ENCODE measurements at regions not wholly inside any gene's neighbourhood (a gene's known extent, or its start where the extent isn't known, plus 50 kb on each side); places are given as distances from the start of the nearest gene placed in this dataset.

GRCh38 chr21:28402616-28402989 lies 590.1 kb downstream of the LTN1 start:
- Histone ChIP-seq H3K9me3 (no peaks in the 10 kb centered on the region), H3K4me1 (no peaks in the 10 kb centered on the region), H3K27me3 (no peaks in the 10 kb centered on the region), H3K4me3 (no peak overlapping the region), H3K27ac (no peak overlapping the region), H3K36me3 (no peaks in the 10 kb centered on the region)
- 30 to 53% (median 39%) methylated on average over 1 of the region's 1 CpG for WGBS, 5 donors
- intact Hi-C loops (cut with DNase I; ENCODE audit: low total_unique reads), result no loop called here
- TF ChIP-seq EP300 (IDR thresholded peaks at IDR 0.05) (no peak), POLR2AphosphoS5 (IDR thresholded peaks at IDR 0.05) (no peak), POLR2A (IDR thresholded peaks at IDR 0.05) (no peak), CTCF (IDR thresholded peaks at IDR 0.05) (no peak)
- DNase-seq, result no peak

GRCh38 chr21:28397040-28397439 lies 595.6 kb downstream of the LTN1 start:
- H3K9me3 ChIP-seq, result no peaks in the 10 kb centered on the region
- no peak overlapping the region for H3K4me3 ChIP-seq
- TF ChIP-seq POLR2A (IDR thresholded peaks at IDR 0.05), result no peak
- no peak for TF ChIP-seq EP300 (IDR thresholded peaks at IDR 0.05)
- no peak for TF ChIP-seq POLR2AphosphoS5 (IDR thresholded peaks at IDR 0.05)
- TF ChIP-seq CTCF (IDR thresholded peaks at IDR 0.05), result no peak
- H3K27ac ChIP-seq, result no peak overlapping the region
- H3K27me3 ChIP-seq, result no peaks in the 10 kb centered on the region
- intact Hi-C loops (cut with DNase I; ENCODE audit: low total_unique reads), result no loop called here
- no peaks in the 10 kb centered on the region for H3K36me3 ChIP-seq
- DNase-seq, result no peak
- H3K4me1 ChIP-seq, result peaks cover 0 to 6% (median 3%) of the 10 kb centered on the region in 4 donors

GRCh38 chr21:28396421-28396820 lies 596.3 kb downstream of the LTN1 start:
- H3K27ac ChIP-seq, result no peak overlapping the region
- TF ChIP-seq POLR2AphosphoS5 (IDR thresholded peaks at IDR 0.05) (no peak), CTCF (IDR thresholded peaks at IDR 0.05) (no peak), EP300 (IDR thresholded peaks at IDR 0.05) (no peak), POLR2A (IDR thresholded peaks at IDR 0.05) (no peak)
- H3K4me3 ChIP-seq, result no peak overlapping the region
- WGBS, 5 donors, result 70 to 98% (median 91%) methylated on average over 5 of the region's 5 CpGs
- DNase-seq, result no peak
- H3K27me3 ChIP-seq, result no peaks in the 10 kb centered on the region
- no peaks in the 10 kb centered on the region for H3K9me3 ChIP-seq
- H3K36me3 ChIP-seq, result no peaks in the 10 kb centered on the region
- intact Hi-C loops (cut with DNase I; ENCODE audit: low total_unique reads), result no loop called here
- H3K4me1 ChIP-seq, result peaks cover 0 to 6% (median 3%) of the 10 kb centered on the region in 4 donors

GRCh38 chr21:28393279-28393678 lies 599.4 kb downstream of the LTN1 start:
- Histone ChIP-seq H3K4me3 (no peak overlapping the region), H3K27ac (peak overlapping the region; percentile 32 to 61 (median 51)), H3K4me1 (peaks cover 0 to 6% (median 3%) of the 10 kb centered on the region in 4 donors), H3K9me3 (no peaks in the 10 kb centered on the region), H3K27me3 (no peaks in the 10 kb centered on the region), H3K36me3 (no peaks in the 10 kb centered on the region)
- intact Hi-C loops (cut with DNase I; ENCODE audit: low total_unique reads), result no loop called here
- 37 to 51% (median 45%) methylated on average over 6 to 7 of the region's 7 CpGs for WGBS, 5 donors
- DNase-seq, result peak; percentile 84 to 96
- peak in 2 of 3 donors; percentile 38 to 86 for TF ChIP-seq POLR2AphosphoS5 (IDR thresholded peaks at IDR 0.05)
- no peak for TF ChIP-seq POLR2A (IDR thresholded peaks at IDR 0.05)

GRCh38 chr21:28391938-28392849 lies 600.5 kb downstream of the LTN1 start:
- no peaks in the 10 kb centered on the region for H3K9me3 ChIP-seq
- no peak for TF ChIP-seq POLR2AphosphoS5 (IDR thresholded peaks at IDR 0.05)
- TF ChIP-seq EP300 (IDR thresholded peaks at IDR 0.05), result no peak
- TF ChIP-seq POLR2A (IDR thresholded peaks at IDR 0.05), result no peak
- TF ChIP-seq CTCF (IDR thresholded peaks at IDR 0.05), result no peak
- intact Hi-C loops (cut with DNase I; ENCODE audit: low total_unique reads), result no loop called here
- no peaks in the 10 kb centered on the region for H3K27me3 ChIP-seq
- H3K36me3 ChIP-seq, result no peaks in the 10 kb centered on the region
- peak in 1 of 2 donors; percentile 27 for DNase-seq
- peaks cover 0 to 6% (median 3%) of the 10 kb centered on the region in 4 donors for H3K4me1 ChIP-seq
- no peak overlapping the region for H3K4me3 ChIP-seq
- peak overlapping the region in 3 of 5 donors; percentile 51 to 61 (median 58) for H3K27ac ChIP-seq
- WGBS, 5 donors, result 59 to 79% (median 70%) methylated on average over 3 of the region's 3 CpGs
